ENCODE measurements at regions not wholly inside any gene's neighbourhood (a gene's known extent, or its start where the extent isn't known, plus 50 kb on each side); places are given as distances from the start of the nearest gene placed in this dataset.

- DNase-seq (ENCODE audit: extremely low read depth in 1 of 11, low read depth in 9 of 11, low spot score in 4 of 11) = no peak
These were observed 50.1 kb downstream of the CEP43 start for GRCh38 chr6:167049275-167049674.

DNA sequence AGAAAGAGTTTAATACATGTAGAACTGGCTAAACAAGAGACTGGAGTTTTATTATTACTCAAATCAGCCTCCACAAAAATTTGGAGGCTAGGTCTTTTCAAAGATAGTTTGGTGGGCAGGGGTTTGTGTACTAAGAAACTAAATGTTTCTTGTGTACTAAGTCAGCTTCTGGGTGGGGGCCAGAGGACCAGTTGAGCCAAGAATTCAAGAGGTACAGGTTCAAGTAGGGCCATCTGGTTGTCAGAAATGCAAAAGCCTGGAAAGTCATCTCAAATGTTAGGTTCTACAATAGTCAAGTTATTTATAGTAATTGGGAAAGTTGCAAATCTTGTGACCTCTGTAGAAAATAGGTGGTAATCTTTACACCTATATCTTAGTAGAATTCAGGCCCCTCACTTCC lies 51.7 kb downstream of the CEP43 start:
- no peak for DNase-seq (ENCODE audit: extremely low read depth in 1 of 11, low read depth in 9 of 11, low spot score in 4 of 11)

- no peak for DNase-seq (ENCODE audit: extremely low read depth in 1 of 11, low read depth in 9 of 11, low spot score in 4 of 11)
These were observed 54.8 kb downstream of the CEP43 start for GRCh38 chr6:167053895-167054530.

DNA sequence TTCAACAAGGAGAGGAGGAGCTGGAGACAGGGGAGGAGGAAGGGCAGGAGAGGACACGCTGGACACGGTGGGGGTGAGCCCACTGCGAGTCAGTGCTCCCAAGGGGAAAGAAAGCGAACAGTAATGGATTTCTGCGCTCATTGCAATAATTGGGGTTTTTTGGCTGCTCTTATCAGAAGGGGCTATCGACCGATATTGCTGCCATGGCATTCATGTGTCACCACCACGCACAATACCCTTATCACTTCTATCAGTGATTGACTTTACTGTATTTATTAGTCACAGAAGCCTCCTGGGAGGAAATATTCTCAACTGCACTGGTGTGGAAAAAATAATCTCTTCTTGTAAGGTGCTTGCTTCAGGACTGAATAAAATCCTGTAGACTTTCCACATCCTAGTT lies 55.8 kb downstream of the CEP43 start:
- DNase-seq (ENCODE audit: extremely low read depth in 1 of 11, low read depth in 9 of 11, low spot score in 4 of 11) = no peak

- no peak for DNase-seq (ENCODE audit: extremely low read depth in 1 of 11, low read depth in 9 of 11, low spot score in 4 of 11)
These were observed 57.2 kb downstream of the CEP43 start for GRCh38 chr6:167056370-167056769.

DNA sequence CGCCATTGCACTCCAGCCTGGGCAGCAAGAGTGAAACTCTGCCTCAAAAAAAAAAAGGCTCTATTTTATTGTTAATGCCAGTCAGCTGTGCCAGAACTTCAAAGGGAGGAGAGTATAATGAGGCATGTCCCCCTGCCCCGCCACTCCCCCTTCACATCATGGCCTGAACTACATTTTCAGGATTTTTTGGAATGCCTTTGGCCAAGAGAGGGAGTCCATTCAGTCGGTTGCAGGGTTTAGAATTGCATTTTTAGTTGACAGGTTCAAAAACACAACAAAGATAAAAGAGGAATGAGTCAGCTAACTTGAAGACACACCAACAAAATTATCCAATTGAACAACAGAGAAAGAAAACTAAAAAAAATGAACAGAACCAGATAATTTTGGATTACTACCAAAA lies 59.1 kb downstream of the CEP43 start:
- peak in 1 of 11 donors; percentile 1 for DNase-seq (ENCODE audit: extremely low read depth in 1 of 11, low read depth in 9 of 11, low spot score in 4 of 11)

Measured in renal cortex interstitium (tissue), 11 donors.